ENCODE measurements at regions not wholly inside any gene's neighbourhood (a gene's known extent, or its start where the extent isn't known, plus 50 kb on each side); places are given as distances from the start of the nearest gene placed in this dataset.
A peak's percentile ranks its signal among the peaks of the same experiment; 100 is the strongest.

GRCh38 chr9:90140131-90140818, 502.3 kb downstream of the DIRAS2 start:
- ATAC-seq (ENCODE audit: low read depth): no peak
- Histone ChIP-seq H3K4me3 (ENCODE audit: severe bottlenecking) (no peak overlapping the region), H3K4me1 (ENCODE audit: insufficient read depth, poor library complexity, severe bottlenecking) (no peaks in the 10 kb centered on the region), H3K9me3 (ENCODE audit: severe bottlenecking) (no peaks in the 10 kb centered on the region), H3K27me3 (ENCODE audit: insufficient read depth, poor library complexity, severe bottlenecking) (peaks cover 14% of the 10 kb centered on the region), H3K27ac (ENCODE audit: poor library complexity, severe bottlenecking) (no peak overlapping the region), H3K36me3 (ENCODE audit: low read depth) (no peaks in the 10 kb centered on the region)
- no peak for TF ChIP-seq CTCF (IDR thresholded peaks at IDR 0.05; ENCODE audit: poor library complexity, severe bottlenecking)
- DNase-seq (ENCODE audit: low spot score): no peak

GRCh38 chr9:90141723-90142122, 500.9 kb downstream of the DIRAS2 start:
- no peak for DNase-seq (ENCODE audit: low spot score)
- TF ChIP-seq CTCF (IDR thresholded peaks at IDR 0.05; ENCODE audit: poor library complexity, severe bottlenecking): peak; percentile 37
- Histone ChIP-seq H3K4me1 (ENCODE audit: insufficient read depth, poor library complexity, severe bottlenecking) (no peaks in the 10 kb centered on the region), H3K4me3 (ENCODE audit: severe bottlenecking) (no peak overlapping the region), H3K36me3 (ENCODE audit: low read depth) (no peaks in the 10 kb centered on the region), H3K27me3 (ENCODE audit: insufficient read depth, poor library complexity, severe bottlenecking) (peaks cover 13% of the 10 kb centered on the region), H3K9me3 (ENCODE audit: severe bottlenecking) (no peaks in the 10 kb centered on the region), H3K27ac (ENCODE audit: poor library complexity, severe bottlenecking) (no peak overlapping the region)
- no peak for ATAC-seq (ENCODE audit: low read depth)

- H3K4me1 ChIP-seq (ENCODE audit: insufficient read depth, poor library complexity, severe bottlenecking): no peaks in the 10 kb centered on the region
- no peak overlapping the region for H3K27ac ChIP-seq (ENCODE audit: poor library complexity, severe bottlenecking)
- H3K36me3 ChIP-seq (ENCODE audit: low read depth): no peaks in the 10 kb centered on the region
- peak; percentile 63 for TF ChIP-seq CTCF (IDR thresholded peaks at IDR 0.05; ENCODE audit: poor library complexity, severe bottlenecking)
- no peak for DNase-seq (ENCODE audit: low spot score)
- no peak overlapping the region for H3K4me3 ChIP-seq (ENCODE audit: severe bottlenecking)
- no peak for ATAC-seq (ENCODE audit: low read depth)
- peaks cover 8% of the 10 kb centered on the region for H3K27me3 ChIP-seq (ENCODE audit: insufficient read depth, poor library complexity, severe bottlenecking)
- no peaks in the 10 kb centered on the region for H3K9me3 ChIP-seq (ENCODE audit: severe bottlenecking)
Observed at GRCh38 chr9:90142580-90142979, 500.0 kb downstream of the DIRAS2 start.

- Histone ChIP-seq H3K27ac (ENCODE audit: poor library complexity, severe bottlenecking) (no peak overlapping the region), H3K4me1 (ENCODE audit: insufficient read depth, poor library complexity, severe bottlenecking) (no peaks in the 10 kb centered on the region), H3K9me3 (ENCODE audit: severe bottlenecking) (no peaks in the 10 kb centered on the region), H3K36me3 (ENCODE audit: low read depth) (no peaks in the 10 kb centered on the region), H3K27me3 (ENCODE audit: insufficient read depth, poor library complexity, severe bottlenecking) (peaks cover 7% of the 10 kb centered on the region), H3K4me3 (ENCODE audit: severe bottlenecking) (no peak overlapping the region)
- DNase-seq (ENCODE audit: low spot score) (no peak), ATAC-seq (ENCODE audit: low read depth) (no peak)
- no peak for TF ChIP-seq CTCF (IDR thresholded peaks at IDR 0.05; ENCODE audit: poor library complexity, severe bottlenecking)
Observed at GRCh38 chr9:90147426-90147825, 495.2 kb downstream of the DIRAS2 start.

GRCh38 chr9:90156318-90156717, 486.3 kb downstream of the DIRAS2 start:
- TF ChIP-seq CTCF (IDR thresholded peaks at IDR 0.05; ENCODE audit: poor library complexity, severe bottlenecking): no peak
- H3K36me3 ChIP-seq (ENCODE audit: low read depth): no peaks in the 10 kb centered on the region
- no peak overlapping the region for H3K4me3 ChIP-seq (ENCODE audit: severe bottlenecking)
- ATAC-seq (ENCODE audit: low read depth) (no peak), DNase-seq (ENCODE audit: low spot score) (no peak)
- H3K27me3 ChIP-seq (ENCODE audit: insufficient read depth, poor library complexity, severe bottlenecking): no peaks in the 10 kb centered on the region
- H3K9me3 ChIP-seq (ENCODE audit: severe bottlenecking): no peaks in the 10 kb centered on the region
- no peak overlapping the region for H3K27ac ChIP-seq (ENCODE audit: poor library complexity, severe bottlenecking)
- H3K4me1 ChIP-seq (ENCODE audit: insufficient read depth, poor library complexity, severe bottlenecking): no peaks in the 10 kb centered on the region
